HG03045 (cell line): ENCODE measurements at regions not wholly inside any gene's neighbourhood (a gene's known extent, or its start where the extent isn't known, plus 50 kb on each side); places are given as distances from the start of the nearest gene placed in this dataset.

Experiments
- ATAC-seq: cut with Tn5 transposase; IDR thresholded peaks from one replicate; pipeline ENCODE4 v1.9.1; 2021; ENCODE audit warnings: mild to moderate bottlenecking, moderate library complexity; ENCODE audit not compliant: unreplicated experiment

DNA sequence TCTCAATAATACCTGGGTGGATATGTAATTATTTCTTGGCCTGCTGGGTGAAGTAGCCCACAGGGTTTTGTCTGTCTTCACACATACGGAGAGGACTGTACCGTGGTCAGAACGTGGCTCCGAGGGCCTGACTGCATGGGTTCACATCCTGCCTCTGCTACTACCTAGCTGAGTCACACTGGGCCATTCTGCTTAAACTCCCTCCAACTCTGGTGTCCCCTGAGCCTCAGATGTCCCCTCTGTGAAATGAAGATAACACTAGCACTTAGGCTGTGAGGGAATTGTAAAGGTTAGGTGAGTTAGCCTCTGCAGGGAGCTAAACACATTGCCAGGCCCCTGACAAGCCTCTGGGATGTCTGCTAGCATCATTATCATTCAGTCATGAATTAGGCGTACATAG is 120.1 kb upstream of the NABP1 start:
- ATAC-seq: no peak

DNA sequence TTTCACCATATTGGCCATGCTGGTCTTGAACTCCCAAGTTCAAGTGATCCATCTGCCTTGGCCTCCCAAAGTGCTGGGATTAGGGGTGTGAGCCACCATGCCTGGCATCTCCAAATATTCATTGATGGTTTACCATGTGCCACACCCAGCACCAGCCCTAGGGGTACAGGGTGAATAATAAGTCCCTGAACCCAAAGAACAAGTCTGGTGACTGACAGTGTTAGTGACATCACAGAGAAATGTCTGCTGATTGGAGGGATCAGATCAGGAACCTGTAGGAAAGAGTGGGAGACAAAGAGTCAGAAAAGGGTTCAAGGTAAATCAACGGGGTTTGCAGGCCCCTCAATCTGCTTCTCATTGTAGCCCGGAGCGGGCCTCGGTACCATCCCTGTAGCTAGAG is 118.4 kb upstream of the NABP1 start:
- ATAC-seq: no peak

DNA sequence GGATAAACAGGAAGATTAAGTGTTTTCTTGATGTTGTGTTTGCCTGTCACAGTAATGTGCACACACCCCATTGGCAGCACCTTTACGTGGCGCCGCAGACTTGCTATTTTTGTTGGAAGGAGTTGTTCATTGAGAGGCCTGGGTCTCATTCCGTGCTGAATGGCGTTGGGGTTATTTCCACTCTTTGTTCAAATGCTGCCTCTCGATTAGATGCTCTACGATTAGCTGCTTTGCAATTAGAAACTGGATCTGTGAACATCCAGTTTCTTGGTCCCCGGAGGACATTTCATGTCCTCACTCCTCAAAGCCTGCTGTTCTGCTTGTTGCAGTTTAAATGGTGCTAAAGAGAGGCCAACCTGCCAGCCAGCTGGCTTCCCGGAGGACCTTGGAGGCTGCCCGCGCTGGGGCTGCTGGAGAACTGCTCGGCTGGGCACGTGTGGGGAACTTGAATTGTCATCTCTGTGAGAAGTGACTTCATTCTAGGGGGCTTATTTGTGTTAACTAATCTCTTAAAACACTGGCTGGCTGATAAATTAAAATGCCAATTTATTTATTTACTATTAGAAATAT is 117.4 kb upstream of the NABP1 start:
- no peak for ATAC-seq

DNA sequence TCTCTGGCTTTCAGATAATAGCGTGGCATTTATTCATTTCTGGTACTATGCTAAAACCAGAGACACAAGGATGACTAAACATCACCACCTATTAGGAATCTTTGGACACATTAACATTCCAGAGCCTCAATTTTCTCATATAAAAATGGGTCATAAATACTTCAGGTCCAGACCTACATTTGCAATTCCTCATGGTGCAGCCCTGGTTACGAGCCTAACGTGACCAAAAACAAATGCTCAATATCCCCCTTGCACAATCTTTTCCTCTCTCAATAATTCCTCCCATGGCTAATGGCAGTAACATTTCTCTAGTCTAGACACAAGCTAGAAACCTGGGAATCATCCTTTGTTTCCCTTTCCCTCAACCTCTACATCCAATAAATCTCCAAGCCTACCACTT is 112.8 kb upstream of the NABP1 start:
- ATAC-seq: no peak

DNA sequence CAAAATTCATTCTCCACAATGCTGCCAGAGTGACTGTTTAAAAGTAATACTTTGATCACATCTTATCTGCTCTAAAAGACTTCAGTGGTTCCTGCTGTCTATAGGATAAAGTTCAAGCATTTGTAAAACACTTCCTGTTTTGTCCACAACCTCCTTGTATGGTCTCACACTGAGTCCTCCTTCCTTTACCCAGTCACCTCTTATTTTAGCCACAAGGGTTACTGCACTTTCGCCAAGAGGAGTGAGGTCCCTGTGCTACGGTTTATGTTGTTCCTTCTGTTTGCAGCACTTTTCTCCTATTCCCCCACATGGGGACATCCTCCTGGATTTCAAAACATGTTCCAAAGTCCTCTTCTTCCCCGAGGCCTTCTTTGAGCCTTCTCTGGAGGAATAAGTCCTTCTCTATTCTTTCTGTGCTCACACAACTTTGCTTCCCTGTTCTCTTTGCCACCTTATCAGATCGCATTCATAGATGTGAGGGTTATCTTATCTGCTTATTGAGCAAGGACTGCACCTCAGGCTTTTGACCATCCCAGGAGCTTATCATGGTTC is 112.2 kb upstream of the NABP1 start:
- ATAC-seq: no peak

DNA sequence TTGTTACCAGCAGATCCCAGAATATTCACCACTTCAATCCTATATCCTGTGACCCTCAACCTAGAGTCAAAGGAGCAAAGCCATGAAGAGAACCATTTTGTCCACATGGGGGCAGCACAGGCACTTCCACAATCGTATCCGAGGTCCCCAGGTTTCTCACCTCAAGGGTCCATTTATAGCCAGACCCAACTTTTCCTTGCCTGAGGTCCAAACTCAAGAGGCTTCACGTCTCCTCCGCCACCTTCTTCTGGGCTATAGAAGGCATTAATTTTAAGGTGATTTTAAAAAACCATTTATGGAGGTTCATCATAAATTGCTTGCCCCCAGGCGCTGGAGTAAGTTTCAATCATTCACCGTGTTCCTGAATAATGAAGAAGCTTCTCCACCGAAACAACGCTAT is 111.6 kb upstream of the NABP1 start:
- peak; percentile 72 for ATAC-seq

DNA sequence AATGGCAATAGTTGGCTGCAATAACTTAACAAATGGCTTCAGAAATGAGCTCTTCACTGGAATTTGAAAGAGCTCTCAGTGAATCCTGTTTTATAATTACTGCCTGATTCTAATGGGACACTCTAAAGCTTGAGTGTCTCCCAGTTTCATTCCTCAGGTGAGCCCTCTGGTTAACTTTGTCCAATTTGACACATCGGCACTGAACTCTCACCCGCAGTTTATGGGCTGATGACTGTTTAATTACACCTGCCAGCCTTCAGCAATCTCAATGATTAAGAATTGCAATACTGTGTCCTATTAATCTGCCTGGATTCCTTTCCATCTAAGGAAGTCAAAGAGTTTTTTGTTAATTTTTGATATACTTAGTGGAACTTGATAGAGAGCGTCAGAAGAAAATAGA is 110.7 kb upstream of the NABP1 start:
- no peak for ATAC-seq

DNA sequence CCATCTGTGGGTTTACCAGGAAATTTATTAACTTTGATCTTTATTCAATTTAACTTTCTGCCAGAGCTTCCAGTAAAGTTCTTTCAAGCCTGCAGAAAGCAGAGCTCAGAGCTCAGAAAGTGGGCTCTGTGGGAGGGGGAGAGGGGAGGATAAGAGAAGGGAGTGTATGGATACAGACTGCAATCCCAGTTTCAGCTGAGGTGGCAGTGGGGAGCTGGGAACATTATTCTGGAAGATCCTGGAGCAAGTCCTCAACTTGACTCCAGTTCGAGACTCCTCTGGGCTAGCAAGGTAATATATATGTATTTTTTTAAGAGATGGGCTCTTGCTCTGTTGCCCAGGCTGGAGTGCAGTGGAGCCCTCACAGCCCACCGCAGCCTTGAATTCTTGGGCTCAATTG is 108.9 kb upstream of the NABP1 start:
- ATAC-seq: no peak

DNA sequence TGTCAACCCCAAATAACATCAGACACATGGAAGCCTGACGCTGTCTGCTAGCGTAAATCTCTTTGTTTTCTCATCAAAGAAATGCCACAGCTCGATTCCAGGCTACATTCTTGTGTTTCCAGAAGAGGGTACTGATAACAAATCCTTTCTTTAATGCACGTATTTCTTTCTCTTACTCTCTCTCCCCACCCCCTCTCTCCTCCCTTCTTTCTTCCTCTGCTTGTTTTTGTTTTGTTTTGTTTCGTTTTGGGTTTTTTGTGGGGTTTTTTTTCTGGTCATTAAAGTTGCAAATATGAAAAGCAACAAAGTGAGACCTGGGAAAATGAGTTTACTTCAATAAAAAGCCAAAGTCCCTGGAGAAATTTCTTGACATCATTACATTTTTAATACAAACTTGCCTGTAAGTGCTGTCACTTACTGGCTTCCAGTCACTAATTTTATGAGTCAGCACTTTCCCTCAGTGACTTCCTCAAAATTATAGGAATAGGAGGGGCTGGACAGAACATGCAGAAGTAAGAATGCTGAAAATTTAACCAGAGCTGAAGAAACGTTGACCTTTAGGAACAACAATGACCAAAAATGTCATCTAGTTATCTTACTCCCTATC is 106.7 kb upstream of the NABP1 start:
- ATAC-seq: peak; percentile 57

DNA sequence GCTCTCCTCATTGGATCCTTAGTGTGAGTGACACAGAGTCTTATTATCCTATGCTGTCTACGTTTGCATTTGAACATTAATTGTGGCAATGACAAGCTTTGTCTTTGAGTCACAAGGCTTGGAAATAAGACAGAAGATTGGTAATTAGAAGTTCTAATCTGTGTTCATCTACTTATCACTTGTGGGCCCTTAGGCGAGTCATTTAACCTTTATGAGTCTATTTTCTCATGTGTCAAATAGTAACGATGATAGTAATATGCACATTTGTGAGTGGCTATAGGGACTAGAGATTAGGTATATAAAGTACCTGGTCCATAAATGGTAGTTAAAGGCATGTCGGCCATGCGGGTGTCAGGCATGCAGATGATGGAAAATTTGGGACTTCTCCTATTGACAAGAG is 105.6 kb upstream of the NABP1 start:
- no peak for ATAC-seq

DNA sequence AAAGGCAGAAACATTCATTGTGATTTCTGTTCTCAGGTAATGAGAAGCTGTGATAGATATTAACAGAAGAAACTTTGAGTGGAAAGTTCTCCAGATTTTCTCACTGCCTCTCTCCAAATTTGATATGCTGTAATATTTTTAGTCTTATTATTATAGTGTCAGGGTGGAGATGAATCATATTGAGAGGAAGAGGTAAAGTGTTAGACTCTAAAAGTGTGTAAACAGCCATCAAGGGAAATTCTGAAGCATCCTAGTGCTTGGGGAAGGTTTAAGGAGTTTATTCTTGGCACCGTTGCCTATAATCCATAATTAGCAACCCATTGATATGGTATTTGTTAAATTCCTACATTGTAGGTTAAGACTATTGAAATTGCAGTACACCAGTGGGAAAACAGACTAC is 104.7 kb upstream of the NABP1 start:
- ATAC-seq: no peak

DNA sequence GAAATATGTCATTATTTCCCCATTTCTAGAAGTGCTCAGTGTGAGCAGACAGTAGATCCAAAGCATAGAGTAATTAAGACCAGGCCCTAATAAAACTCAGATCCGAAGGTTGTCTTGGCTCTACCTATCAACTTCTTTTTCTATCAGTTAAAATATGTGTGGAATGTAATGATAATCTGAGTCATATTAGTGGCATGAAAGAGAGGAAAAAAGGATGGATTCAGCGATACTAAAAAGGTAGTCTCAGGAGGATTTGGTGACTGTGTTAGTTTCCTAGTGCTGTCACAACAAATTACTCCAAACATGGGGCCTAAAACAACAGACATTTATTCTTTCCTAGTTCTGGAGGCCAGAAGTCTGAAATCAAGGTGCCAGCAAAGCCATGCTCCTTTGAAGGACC is 103.7 kb upstream of the NABP1 start:
- no peak for ATAC-seq

DNA sequence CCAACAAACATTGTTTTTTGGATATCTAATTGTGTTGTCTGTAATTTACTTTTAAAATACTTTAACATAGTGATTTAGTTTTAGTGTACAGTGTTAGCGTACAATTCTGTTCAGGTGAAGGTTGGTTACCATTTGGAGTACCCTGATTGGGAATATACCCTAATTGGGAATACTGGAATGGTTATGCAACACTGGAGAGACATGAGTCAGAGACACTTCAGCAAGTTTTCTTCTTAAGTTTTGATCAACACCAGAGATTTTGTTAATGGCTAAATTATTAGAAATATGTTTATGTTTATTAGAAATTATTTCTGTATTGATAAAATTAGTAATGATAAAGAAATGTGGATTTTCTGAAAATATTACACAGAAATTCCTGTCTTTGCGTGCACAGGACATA is 100.3 kb upstream of the NABP1 start:
- no peak for ATAC-seq

DNA sequence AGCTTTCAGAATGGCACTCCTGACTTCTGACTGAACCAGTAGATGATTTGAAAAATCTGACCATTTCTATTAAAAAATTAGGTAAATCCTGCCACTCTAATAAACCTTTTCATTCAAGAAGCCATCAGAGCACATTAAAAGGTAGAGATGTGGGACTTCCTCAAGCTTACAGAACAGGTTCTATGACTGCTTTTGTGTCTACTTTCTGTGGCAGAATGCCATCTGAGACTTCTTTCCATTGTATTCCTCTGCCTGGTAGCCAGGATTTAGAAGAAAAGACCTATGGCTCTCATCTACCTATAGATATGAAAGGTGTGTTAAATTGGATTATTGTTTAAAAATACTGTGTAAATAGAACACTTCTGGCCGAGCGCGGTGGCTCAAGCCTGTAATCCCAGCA is 99.9 kb upstream of the NABP1 start:
- no peak for ATAC-seq

DNA sequence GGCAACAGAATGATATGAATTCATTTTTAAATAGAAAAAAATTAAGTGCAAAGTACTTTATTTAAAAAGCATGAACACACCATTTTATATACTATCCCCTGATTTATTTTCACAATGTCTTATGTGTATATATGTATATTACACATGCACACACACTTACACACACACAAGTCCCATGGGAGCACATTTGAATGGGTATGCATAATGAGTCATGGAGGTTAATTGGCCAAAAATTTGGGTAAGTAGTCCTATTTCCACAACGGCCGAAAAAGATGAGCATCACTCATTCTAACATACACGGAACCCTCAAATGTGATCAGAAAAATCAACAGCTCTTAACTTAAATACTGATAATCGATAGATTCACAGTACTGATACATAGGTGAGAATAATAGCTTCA is 97.4 kb upstream of the NABP1 start:
- no peak for ATAC-seq

DNA sequence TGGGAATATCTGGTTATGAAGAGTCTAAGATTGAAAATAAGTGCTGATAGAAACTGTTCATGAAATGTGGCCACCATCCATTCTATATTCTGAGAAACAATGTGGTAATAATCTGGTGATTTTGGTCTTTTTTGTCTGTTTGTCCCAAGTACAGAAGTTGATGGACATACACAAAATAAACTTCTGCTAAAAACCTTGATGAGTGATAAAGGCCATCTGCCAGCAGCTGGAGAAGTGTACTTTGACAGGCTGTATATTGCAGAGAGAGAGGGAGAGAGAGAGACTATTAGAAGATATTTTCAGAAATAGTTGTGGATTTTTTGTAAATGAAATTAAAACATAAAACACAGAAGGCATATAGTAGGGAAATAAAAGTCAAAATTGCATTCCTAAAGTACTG is 96.9 kb upstream of the NABP1 start:
- ATAC-seq: no peak

DNA sequence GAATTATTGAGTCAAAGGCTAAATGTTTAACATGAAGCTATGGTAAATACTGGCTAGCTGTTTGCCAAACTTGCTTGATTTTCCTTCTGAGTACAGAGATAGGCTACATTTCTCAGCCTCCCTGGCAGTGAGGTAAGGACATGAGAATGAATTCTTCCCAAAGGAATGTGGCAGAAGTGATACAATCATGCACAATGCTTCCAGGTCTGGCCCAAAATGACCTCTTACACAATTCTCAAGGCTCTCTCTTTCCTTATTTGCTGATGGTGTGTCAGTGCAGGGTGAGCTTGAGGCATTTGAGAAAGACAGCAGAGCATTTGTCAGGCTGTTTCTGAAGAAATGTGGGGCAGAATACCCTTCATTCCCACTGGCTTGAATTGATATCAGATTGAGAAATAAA is 95.6 kb upstream of the NABP1 start:
- ATAC-seq: no peak

DNA sequence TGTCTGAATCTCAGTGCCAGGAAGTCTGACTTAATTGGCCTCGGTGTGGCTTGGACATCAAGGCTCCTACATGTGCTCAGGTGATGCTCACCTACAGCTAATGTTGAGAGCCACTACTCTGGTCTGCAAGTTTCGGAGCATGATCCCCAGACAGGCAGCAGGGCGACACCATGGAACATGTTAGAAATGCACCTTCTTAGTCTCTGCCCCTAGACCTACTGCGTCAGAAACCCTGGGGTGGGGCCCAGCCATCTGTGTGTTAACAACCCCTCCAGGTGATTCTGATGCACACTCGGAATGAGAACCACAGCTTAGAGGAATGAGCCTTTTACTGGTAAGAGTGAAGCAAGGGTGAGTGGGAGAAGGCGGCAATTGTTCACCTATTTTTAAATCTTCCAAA is 86.9 kb upstream of the NABP1 start:
- ATAC-seq: no peak

DNA sequence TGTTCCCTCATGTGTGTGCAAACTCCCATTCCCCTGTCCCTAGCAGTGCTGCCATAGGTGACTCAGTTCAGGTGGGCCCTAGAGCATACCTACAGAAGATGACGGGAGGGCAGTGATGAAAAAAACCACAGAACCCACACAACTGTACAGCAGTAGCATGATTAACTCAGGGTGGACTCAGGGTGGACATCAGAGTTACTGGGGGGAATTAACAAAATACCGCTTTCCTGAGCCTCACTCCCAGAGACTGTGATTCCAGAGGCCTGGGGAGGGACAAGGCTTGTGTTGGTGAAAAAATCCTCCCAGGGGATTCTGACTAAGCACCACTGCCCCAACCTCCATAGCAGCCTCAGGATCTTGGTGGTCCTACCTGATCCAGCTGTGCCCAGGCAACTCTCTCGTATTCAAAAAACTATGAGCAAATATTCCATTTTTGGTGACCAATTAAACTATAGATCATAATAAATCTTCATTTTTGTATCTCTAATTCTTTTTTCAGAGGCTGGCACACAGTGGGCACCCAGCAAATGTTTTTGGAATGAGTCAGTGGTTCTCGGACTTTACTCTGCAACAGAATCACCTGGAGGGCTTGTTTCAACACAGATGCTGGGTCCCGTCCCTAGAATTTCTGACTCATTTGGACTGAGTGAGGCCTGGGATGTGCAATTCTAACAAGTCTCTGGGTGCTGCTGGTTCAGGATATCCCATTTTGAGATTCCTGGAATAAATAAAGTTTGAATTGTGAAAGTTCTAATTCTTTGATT is 84.1 kb upstream of the NABP1 start:
- no peak for ATAC-seq

DNA sequence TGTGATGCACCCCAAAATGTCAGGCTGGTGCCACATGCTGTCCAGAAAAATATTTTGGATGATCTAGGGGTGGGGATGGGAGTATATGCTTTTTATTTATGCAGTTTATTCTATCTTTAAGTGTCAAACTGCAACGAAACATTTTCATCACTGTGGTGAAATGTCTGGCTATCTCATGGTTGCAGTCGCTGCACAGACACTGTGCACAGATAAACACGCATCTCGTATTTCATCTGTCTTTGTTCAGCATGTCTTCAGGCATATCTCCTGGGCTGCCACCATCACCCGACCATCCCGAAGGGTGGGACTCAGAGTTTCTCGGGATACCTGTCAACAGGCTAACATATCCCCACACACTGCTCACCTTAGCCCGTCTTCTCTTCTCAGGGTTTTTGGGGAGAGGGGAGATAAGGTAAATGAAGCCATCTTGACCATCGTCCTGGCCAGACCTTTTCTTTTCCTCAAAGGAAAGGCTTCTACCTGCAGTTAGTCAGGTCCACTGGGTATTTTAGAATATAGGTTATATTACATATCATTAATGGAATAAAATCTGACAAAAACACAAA is 80.7 kb upstream of the NABP1 start:
- no peak for ATAC-seq

DNA sequence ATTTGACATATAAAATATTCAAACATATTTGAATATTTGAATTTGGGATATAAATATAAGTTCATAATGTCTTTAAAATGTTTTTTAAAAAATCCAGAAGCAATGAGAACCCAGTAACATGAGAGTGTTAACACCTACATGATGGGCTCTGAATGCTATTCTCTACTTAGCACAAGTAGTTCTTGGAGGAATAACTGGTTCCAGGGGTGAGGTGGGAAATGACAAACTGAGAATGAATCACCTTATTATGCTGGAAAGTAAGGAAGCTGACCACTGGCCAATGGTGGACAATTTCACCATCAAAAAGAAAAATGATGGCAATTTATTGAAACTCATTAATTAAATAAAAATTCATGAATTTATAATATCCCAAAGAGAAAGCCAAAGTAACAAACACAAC is 79.6 kb upstream of the NABP1 start:
- no peak for ATAC-seq

DNA sequence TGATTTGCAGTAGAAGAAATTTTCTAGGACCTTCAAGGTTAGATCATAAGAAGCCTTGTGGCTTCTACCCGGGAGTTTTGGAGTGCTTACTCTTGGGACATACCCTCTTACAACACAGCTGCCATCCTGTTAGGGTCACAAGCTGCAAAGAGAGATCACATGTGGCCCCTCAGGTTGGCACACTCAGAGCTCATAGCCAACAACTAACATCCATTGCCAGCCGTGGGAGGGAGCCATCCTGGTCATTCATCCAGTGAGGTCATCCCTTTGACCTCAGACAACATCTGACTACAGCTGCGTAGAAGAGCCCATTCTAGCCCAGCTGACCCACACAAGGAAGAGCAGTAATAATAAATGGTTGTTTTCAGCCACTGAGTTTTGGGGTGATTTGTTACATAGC is 76.9 kb upstream of the NABP1 start:
- ATAC-seq: no peak
